Esophagus (tissue), 2 donors: ENCODE measurements at regions not wholly inside any gene's neighbourhood (a gene's known extent, or its start where the extent isn't known, plus 50 kb on each side); places are given as distances from the start of the nearest gene placed in this dataset.

Experiments used
- H3K27ac ChIP-seq, 2 donors: one replicate each; pipeline ENCODE4 v1.5.1; 2013; ENCODE audit warnings: low read depth in 2 of 2, mild to moderate bottlenecking in 2 of 2, inconsistent platforms in 1 of 2, low read length in 1 of 2, moderate library complexity in 1 of 2
- H3K27me3 ChIP-seq, 2 donors: one replicate each; pipeline ENCODE4 v1.6.1; 2013; ENCODE audit warnings: low read length in 2 of 2, control low read depth in 1 of 2, mild to moderate bottlenecking in 1 of 2; ENCODE audit not compliant: insufficient read depth in 2 of 2, control insufficient read depth in 1 of 2
- H3K36me3 ChIP-seq, 2 donors: one replicate each; pipeline ENCODE4 v1.6.1; 2013; ENCODE audit warnings: low read length in 1 of 2; ENCODE audit not compliant: control insufficient read depth in 2 of 2, insufficient read depth in 2 of 2
- H3K4me1 ChIP-seq, 2 donors: one replicate each; pipeline ENCODE4 v1.6.1; 2013; ENCODE audit warnings: low read length in 1 of 2; ENCODE audit not compliant: control insufficient read depth in 2 of 2, insufficient read depth in 2 of 2
- H3K4me3 ChIP-seq, 2 donors: one replicate each; pipeline ENCODE4 v1.5.1; 2013; ENCODE audit warnings: low read length in 2 of 2, mild to moderate bottlenecking in 2 of 2, low read depth in 1 of 2, moderate library complexity in 1 of 2
- H3K9me3 ChIP-seq, 2 donors: one replicate each; pipeline ENCODE4 v1.6.1; 2013; ENCODE audit warnings: mild to moderate bottlenecking in 2 of 2, low read depth in 1 of 2, low read length in 1 of 2, moderate library complexity in 1 of 2; ENCODE audit not compliant: control insufficient read depth in 2 of 2, insufficient read depth in 1 of 2
- WGBS, 2 donors: extraction: QIAGEN DNeasy Blood & Tissue Kit; methylation state at CpG; one replicate each; pipeline ENCODE4 v1.1.7; 2013; 5-methylcytosine and 5-hydroxymethylcytosine counted together
- donor health status: healthy with polysubstance abuse.
- donor health status: Bipolar disorder and iron deficiency.

DNA sequence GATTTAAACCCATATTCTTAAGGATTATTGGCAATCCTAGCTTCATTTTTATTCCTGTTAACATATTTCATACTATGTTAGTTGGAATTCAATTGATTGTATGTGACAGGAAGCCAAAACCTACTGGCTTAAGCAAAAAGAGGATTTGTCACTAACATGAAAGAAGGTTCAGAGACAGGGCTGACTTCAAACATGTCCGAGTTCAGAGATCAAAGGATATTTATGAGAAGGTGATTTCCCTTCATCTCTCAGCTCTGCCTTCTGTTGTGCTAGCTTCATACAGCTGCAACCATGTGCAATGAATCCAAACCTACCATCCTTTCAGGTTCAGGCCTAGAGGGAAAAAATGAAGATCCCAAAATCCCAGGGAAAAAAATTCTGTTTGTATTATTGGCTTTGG, 349.7 kb downstream of the ATP23 start:
- H3K27me3 ChIP-seq = no peaks in the 10 kb centered on the region
- H3K9me3 ChIP-seq = no peaks in the 10 kb centered on the region
- H3K27ac ChIP-seq = no peak overlapping the region
- H3K4me1 ChIP-seq = no peaks in the 10 kb centered on the region
- H3K4me3 ChIP-seq = no peak overlapping the region
- 38 to 41% methylated on average over 1 of the region's 1 CpG for WGBS, 2 donors
- H3K36me3 ChIP-seq = no peaks in the 10 kb centered on the region

DNA sequence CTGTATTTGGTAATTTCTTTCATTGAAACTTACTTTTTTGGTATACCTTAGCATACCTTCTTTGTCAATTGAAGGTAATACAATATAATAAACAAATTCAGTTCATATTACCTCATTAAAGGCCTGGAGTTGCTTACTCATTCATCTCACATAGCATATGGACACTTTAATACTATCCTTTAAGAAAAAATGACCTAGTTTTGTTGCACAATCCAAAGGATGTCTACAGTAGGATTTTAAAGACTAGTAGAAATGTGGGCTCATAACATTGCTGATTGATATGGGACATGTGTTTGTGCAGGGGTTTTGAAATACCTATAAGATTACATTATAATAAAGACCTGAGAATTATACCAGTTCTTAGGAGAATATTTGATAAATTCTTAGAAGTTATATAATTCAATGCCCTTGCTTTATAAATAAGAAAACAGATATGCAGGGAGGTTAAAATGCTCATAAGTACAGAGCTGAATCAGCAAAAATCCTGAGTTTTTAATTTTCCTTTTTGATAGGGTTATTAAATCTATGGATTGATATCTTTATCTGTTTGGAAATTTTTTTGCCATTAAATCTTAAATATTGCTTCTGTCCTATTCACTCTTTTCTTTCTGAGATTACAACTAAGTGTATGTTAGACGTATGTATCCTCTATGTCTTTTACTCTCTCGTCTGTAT, 352.1 kb downstream of the ATP23 start:
- Histone ChIP-seq H3K27ac (no peak overlapping the region), H3K4me1 (no peaks in the 10 kb centered on the region), H3K9me3 (no peaks in the 10 kb centered on the region), H3K27me3 (no peaks in the 10 kb centered on the region), H3K36me3 (no peaks in the 10 kb centered on the region), H3K4me3 (no peak overlapping the region)
- WGBS, 2 donors = 89 to 96% methylated on average over 2 of the region's 2 CpGs

DNA sequence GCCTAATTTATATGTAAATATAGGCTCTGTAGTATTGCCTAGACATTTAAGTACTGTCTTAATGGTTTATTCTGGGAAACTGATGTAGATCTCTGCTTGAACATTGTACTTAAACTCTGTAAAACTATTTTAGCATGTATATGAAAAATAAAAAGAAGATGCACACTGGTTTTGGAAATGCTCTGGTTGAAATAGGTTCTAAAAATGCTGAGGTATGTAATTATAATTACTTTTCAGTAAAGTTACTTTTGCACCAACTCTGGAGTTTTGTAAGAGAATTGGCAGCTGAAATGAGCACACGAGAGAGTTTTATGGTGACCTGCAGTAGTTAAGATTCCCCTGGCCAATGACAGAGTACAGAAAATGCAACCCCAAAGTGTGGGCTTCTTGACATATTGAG, 353.9 kb downstream of the ATP23 start:
- H3K4me3 ChIP-seq = no peak overlapping the region
- H3K36me3 ChIP-seq = no peaks in the 10 kb centered on the region
- no peaks in the 10 kb centered on the region for H3K27me3 ChIP-seq
- WGBS, 2 donors = 88% methylated on average over 1 of the region's 1 CpG
- no peak overlapping the region for H3K27ac ChIP-seq
- no peaks in the 10 kb centered on the region for H3K4me1 ChIP-seq
- no peaks in the 10 kb centered on the region for H3K9me3 ChIP-seq

DNA sequence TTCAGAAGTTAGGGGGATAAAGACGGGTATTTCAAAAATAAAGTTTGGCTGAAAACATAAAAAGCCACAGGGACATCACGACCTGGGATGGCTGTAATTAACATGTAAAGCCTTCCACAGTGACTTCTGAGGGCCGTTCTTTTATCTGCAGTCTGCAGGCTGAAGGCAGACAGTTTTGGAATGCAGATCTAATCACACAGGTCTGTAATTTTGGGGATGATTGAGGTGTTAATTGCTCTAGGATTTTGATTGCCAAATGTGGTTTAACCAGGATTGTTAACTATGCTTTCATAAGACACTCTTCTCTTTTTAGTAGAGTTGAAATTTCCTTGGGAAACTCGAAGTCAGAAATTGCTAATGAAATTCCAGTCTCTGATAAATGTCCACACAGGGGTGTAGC, 355.5 kb downstream of the ATP23 start:
- Histone ChIP-seq H3K27me3 (no peaks in the 10 kb centered on the region), H3K4me3 (no peak overlapping the region), H3K9me3 (no peaks in the 10 kb centered on the region), H3K27ac (no peak overlapping the region), H3K4me1 (no peaks in the 10 kb centered on the region), H3K36me3 (no peaks in the 10 kb centered on the region)
- WGBS, 2 donors = 72 to 75% methylated on average over 4 of the region's 4 CpGs

DNA sequence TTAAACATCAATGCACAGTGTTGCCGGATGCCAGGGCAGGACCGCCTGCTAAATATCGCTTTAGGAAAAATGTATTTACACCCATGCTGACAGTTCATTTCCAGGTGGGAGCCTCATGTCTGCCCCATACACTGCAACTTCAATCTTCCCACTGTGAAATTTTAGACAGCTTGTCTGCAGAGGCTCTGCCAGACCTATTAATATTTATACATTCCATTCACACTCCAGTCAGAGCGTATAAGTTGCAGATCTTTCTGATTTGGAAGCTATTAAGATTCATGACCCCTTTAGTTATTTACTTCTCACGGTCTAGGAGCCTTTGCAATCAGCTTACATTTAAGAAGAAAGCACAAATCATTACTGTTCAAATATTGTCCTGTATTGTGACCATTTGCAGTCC, 357.4 kb downstream of the ATP23 start:
- Histone ChIP-seq H3K36me3 (no peaks in the 10 kb centered on the region), H3K27ac (no peak overlapping the region), H3K9me3 (no peaks in the 10 kb centered on the region), H3K4me1 (no peaks in the 10 kb centered on the region), H3K27me3 (no peaks in the 10 kb centered on the region), H3K4me3 (no peak overlapping the region)
- 78 to 82% methylated on average over 5 of the region's 5 CpGs for WGBS, 2 donors

DNA sequence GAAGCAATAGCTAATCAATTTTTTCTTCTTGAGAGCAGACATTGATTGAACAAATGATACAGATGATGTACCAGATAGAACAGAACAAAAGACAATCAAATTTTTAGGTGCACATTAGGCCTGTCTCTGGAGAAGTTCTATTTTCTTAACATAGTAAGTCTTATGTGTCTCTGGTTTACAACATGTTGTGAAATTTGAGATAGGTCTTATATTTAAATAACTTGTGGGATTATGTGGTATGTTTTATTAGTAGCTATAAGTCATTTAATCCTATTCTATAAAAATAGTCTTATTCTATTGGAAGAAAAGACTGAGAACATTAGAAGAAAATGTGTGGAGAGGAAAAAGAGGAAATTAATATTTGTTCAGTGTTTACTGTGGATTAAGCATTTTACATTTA, 358.0 kb downstream of the ATP23 start:
- Histone ChIP-seq H3K4me3 (no peak overlapping the region), H3K36me3 (no peaks in the 10 kb centered on the region), H3K9me3 (no peaks in the 10 kb centered on the region), H3K27me3 (no peaks in the 10 kb centered on the region), H3K4me1 (no peaks in the 10 kb centered on the region), H3K27ac (no peak overlapping the region)

DNA sequence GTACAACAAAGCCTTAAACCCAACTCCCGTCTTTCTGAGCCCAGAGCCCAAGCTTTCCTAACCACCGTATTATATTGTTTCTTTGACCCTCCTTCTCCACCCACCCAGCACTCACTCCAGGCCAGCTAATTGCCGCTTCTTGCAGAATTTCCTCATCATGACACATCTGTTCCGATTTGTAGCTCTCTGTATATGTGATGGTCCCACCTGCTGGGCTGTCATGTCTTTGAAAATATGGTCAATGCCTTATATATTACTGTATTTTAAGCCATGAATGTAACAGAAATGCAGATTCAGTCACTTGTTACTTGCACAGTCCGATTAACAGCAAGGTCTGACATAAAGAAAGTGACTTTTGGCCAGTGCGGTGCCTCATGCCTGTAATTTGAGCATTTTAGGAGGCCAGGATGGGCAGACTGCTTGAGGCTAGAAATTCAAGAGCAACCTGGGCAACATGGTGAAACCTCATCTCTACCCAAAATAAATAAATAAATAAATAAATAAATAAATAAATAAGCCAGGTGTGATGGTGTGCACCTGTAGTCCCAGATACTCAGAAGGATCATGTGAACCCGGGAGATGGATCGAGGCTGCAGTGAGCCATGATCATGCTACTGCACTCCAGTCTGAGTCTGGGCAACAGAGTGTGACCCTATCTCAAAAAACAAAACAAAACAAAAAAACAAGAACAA, 359.8 kb downstream of the ATP23 start:
- WGBS, 2 donors = 90 to 93% methylated on average over 8 of the region's 8 CpGs
- Histone ChIP-seq H3K27ac (no peak overlapping the region), H3K27me3 (no peaks in the 10 kb centered on the region), H3K4me1 (no peaks in the 10 kb centered on the region), H3K4me3 (no peak overlapping the region), H3K9me3 (no peaks in the 10 kb centered on the region), H3K36me3 (no peaks in the 10 kb centered on the region)

DNA sequence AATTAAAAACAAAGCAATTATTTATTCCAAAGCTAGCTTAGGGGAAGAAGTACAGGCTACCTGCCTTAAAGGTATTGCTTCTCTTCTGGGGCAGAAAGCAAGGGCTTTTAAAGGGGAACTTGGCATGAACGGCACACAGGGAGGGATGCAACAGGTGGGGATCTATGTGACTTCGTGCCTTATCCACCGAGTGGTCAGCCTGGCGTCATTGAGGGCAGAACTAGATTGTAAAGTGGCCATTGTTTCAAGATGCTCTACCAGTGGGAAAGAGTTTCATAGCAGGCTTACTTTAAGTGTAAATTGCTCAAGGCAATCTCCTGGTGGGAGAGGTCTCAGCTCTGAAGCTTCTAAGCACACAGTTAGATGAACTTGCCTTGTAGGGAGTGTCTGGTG, 360.4 kb downstream of the ATP23 start:
- H3K4me1 ChIP-seq = no peaks in the 10 kb centered on the region
- no peaks in the 10 kb centered on the region for H3K9me3 ChIP-seq
- 87 to 94% methylated on average over 4 of the region's 4 CpGs for WGBS, 2 donors
- no peaks in the 10 kb centered on the region for H3K27me3 ChIP-seq
- H3K4me3 ChIP-seq = no peak overlapping the region
- H3K36me3 ChIP-seq = no peaks in the 10 kb centered on the region
- no peak overlapping the region for H3K27ac ChIP-seq

DNA sequence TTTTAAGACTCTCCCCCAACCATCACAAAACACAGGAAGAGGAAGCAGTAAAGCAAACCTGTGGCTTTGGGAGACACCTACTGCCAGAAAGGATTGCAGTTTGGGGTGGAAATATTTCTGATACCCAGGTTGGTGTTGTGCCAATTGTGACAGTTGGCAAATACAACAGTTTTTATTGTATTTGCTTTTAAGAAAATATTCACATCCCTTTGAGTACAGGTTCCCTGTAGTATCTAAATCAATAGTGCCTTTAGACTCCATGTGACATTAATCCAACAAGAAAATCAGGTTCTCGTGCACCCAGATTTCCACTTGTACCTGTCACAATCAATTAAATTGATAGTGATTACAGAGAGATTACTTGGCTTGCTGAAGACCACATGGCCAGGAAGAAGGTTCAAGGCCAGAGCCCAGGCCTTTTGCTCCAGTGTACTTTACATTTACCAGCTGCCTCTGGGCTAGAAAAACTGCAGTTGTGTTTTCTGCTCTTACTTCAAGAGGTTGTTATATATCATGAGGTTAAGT, 361.2 kb downstream of the ATP23 start:
- Histone ChIP-seq H3K36me3 (no peaks in the 10 kb centered on the region), H3K27me3 (no peaks in the 10 kb centered on the region), H3K9me3 (no peaks in the 10 kb centered on the region), H3K4me1 (no peaks in the 10 kb centered on the region), H3K4me3 (no peak overlapping the region), H3K27ac (no peak overlapping the region)
- WGBS, 2 donors = 26 to 50% methylated on average over 1 of the region's 1 CpG
